Duodenal mucosa (tissue), 2 donors: ENCODE measurements at regions not wholly inside any gene's neighbourhood (a gene's known extent, or its start where the extent isn't known, plus 50 kb on each side); places are given as distances from the start of the nearest gene placed in this dataset.

Experiments used
- H3K27ac ChIP-seq: one replicate; pipeline ENCODE4 v1.7.0; 2013; ENCODE audit warnings: low read depth, low read length
- H3K27me3 ChIP-seq, 2 donors: one replicate each; pipeline ENCODE4 v1.7.0; 2013; ENCODE audit warnings: low read length in 2 of 2, control low read depth in 1 of 2; ENCODE audit not compliant: insufficient read depth in 2 of 2, control insufficient read depth in 1 of 2
- H3K36me3 ChIP-seq, 2 donors: one replicate each; pipeline ENCODE4 v1.7.0; 2013; ENCODE audit warnings: low read length in 2 of 2, control low read depth in 1 of 2; ENCODE audit not compliant: insufficient read depth in 2 of 2, control insufficient read depth in 1 of 2
- H3K4me1 ChIP-seq, 2 donors: one replicate each; pipeline ENCODE4 v1.7.0; 2013; ENCODE audit warnings: low read length in 2 of 2, control low read depth in 1 of 2; ENCODE audit not compliant: insufficient read depth in 2 of 2, control insufficient read depth in 1 of 2
- H3K4me3 ChIP-seq, 2 donors: one replicate each; pipeline ENCODE4 v1.7.0; 2013; ENCODE audit warnings: low read length in 2 of 2, low read depth in 1 of 2
- H3K9ac ChIP-seq, 2 donors: one replicate each; pipeline ENCODE4 v1.7.0; 2013; ENCODE audit warnings: low read length in 2 of 2, low read depth in 1 of 2
- H3K9me3 ChIP-seq, 2 donors: one replicate each; pipeline ENCODE4 v1.7.0; 2013; ENCODE audit warnings: low read length in 2 of 2, control low read depth in 1 of 2; ENCODE audit not compliant: control insufficient read depth in 1 of 2

DNA sequence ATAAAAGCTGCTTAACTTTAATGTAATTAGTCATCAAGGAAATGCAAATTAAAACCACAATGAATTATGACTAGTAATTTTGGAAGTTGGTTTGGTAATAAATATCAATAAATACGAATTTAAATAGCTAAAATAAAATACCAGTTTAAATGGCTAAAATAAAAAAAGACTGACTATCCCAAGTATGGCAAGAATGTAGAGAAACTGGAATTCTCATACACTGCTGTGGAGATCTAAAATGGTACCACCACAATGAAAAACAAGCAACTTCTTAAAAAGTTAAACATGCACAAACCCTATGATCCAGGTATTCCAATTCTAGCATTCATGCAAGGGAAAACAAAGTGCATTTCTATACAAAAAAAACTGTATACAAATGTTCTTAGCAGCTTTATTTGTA lies 382.6 kb upstream of the NR5A2 start:
- Histone ChIP-seq H3K27ac (no peak overlapping the region), H3K9me3 (no peaks in the 10 kb centered on the region), H3K4me1 (peaks cover 0 to 4% of the 10 kb centered on the region in 2 donors), H3K27me3 (no peaks in the 10 kb centered on the region), H3K4me3 (no peak overlapping the region), H3K9ac (no peak overlapping the region), H3K36me3 (no peaks in the 10 kb centered on the region)

DNA sequence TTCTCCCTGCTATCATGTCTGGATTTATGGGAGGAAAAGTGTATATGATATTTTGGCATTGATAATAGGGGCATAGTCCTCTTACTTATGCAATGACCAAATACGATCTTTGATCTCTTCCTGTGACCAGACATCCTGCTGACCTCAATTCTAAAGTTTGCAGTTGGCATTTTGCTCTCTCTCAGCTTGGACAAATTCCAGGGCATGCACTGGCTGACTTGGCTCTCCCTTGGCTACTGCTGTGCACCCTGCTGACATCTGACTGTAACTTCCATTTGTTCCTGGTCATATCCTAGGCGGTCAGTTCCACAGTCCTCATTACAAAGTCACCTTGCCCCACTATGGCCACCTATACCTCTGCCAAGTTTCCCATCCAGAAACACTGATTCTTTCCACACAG lies 380.7 kb upstream of the NR5A2 start:
- Histone ChIP-seq H3K36me3 (no peaks in the 10 kb centered on the region), H3K9me3 (no peaks in the 10 kb centered on the region), H3K27ac (no peak overlapping the region), H3K4me1 (peaks cover 0 to 4% of the 10 kb centered on the region in 2 donors), H3K27me3 (no peaks in the 10 kb centered on the region), H3K4me3 (no peak overlapping the region), H3K9ac (no peak overlapping the region)

DNA sequence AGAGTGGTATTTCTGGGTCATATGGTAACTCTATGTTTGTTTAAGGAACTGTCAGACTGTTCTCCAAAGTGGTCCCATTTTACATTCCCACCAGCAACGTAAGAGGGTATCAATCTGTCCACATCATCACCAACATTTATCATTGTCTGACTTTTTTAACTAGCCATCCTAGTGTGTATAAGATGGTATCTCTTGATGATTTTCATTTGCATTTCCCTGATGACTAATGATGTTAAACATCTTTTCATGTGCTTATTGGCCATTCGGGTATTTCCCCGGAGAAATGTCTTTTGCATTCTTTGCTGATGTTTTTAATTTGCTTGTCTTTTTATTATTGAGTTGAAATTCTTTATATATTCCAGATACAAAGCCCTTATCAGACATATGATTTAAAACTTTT lies 370.1 kb upstream of the NR5A2 start:
- no peaks in the 10 kb centered on the region for H3K4me1 ChIP-seq
- H3K27ac ChIP-seq: no peak overlapping the region
- H3K9ac ChIP-seq: no peak overlapping the region
- H3K4me3 ChIP-seq: no peak overlapping the region
- H3K36me3 ChIP-seq: no peaks in the 10 kb centered on the region
- H3K27me3 ChIP-seq: peaks cover 0 to 5% of the 10 kb centered on the region in 2 donors
- H3K9me3 ChIP-seq: no peaks in the 10 kb centered on the region

DNA sequence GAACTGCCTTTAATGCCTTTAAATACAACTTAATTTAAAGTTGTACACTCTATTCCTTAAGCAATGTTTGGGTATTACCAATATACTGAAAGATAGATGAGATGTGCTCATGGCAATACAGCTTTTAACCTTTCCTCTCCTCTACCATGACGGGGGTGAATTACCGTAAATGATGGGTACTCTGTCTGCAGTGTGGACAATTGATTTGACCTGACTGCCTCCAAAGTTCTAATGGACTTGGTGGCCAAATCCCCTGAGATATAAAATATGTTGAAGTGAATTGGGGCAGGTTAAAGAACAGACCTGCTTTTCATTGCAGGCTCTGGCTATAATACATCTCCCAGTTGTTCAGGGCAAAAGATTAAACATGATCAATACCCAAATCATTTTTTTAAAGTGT lies 367.4 kb upstream of the NR5A2 start:
- no peaks in the 10 kb centered on the region for H3K36me3 ChIP-seq
- no peak overlapping the region for H3K9ac ChIP-seq
- no peaks in the 10 kb centered on the region for H3K4me1 ChIP-seq
- H3K27ac ChIP-seq: no peak overlapping the region
- peaks cover 0 to 5% of the 10 kb centered on the region in 2 donors for H3K27me3 ChIP-seq
- no peaks in the 10 kb centered on the region for H3K9me3 ChIP-seq
- H3K4me3 ChIP-seq: no peak overlapping the region

DNA sequence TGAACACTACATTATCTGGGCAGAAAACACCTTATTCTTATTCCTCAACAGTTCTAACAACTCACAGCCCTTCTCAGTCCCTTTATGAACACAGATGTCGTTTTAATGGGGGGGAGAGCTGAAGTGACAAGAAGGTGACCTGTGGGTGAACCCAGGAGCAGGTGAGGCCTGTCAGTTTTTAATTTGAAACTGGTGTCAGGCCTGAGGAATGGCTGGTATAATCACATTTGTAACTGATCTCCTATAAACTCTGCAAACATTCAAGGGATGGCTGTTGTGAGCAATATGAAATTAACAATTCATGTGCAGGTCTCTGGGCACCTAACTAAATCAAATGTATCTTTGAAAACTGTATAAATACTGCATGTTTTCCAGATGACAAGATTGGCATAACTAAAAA lies 362.1 kb upstream of the NR5A2 start:
- H3K4me1 ChIP-seq: no peaks in the 10 kb centered on the region
- H3K27me3 ChIP-seq: no peaks in the 10 kb centered on the region
- no peak overlapping the region for H3K9ac ChIP-seq
- no peaks in the 10 kb centered on the region for H3K9me3 ChIP-seq
- H3K36me3 ChIP-seq: no peaks in the 10 kb centered on the region
- H3K4me3 ChIP-seq: no peak overlapping the region
- no peak overlapping the region for H3K27ac ChIP-seq

DNA sequence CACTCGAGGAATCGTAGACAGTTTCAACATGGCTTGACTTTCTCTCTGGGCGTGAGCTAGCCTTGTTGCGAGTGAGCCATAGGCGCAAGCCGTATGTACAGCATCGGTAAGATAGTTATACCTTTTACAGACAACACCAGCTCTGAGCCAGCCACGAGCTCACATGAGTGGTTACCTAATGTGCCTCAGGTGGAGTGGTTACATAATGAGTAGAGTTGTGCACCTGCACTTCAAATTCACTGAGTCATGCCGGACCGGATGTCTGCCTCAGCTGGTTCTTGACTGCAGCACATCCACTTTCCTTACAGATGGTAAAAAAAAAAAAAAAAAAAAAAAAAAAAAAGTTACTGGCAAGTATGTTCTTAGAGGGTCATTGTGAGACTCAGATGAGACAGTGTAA lies 360.4 kb upstream of the NR5A2 start:
- H3K4me3 ChIP-seq: no peak overlapping the region
- no peaks in the 10 kb centered on the region for H3K27me3 ChIP-seq
- no peak overlapping the region for H3K9ac ChIP-seq
- H3K9me3 ChIP-seq: peaks cover 0 to 3% of the 10 kb centered on the region in 2 donors
- H3K27ac ChIP-seq: no peak overlapping the region
- no peaks in the 10 kb centered on the region for H3K4me1 ChIP-seq
- no peaks in the 10 kb centered on the region for H3K36me3 ChIP-seq

DNA sequence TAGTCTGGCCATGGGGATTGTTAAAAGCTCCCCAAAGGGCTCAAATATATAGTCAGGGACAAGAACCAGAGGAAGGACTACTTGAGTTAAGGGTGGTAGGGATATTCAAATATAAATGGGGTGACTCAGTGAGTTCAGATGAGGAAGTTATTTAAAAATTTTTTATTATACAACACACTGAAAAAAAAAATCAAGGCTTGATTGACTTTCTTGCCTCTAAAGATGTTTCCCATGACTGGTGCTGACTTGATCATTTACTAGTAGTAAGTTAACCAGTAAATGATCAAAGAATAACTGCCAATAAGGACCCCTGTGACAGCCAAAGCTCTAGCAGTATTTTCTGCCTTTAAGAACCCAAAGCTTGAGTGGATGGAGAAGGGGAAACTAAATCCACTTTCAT lies 357.6 kb upstream of the NR5A2 start:
- Histone ChIP-seq H3K27ac (no peak overlapping the region), H3K4me3 (no peak overlapping the region), H3K9ac (no peak overlapping the region)

DNA sequence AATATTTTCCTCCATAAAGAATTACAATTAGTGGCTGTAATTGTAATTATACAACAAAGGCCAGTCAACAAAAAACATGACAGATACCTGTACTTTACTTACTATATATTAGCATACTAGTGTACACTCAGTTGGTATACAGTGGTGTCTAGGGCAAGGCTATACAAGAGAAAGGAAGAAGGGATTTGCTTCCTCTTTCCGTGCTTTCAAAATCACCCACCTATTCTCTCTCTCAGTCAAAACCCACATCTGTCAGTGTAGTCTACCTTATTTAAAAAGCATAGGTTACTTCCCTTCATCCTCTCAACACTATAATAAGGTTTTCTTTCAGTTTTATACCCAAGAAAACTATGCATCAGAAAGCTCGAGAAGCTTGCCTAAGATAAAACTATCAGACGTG lies 355.8 kb upstream of the NR5A2 start:
- Histone ChIP-seq H3K4me1 (no peaks in the 10 kb centered on the region), H3K27me3 (no peaks in the 10 kb centered on the region), H3K27ac (no peak overlapping the region), H3K4me3 (no peak overlapping the region), H3K9me3 (peaks cover 0 to 3% of the 10 kb centered on the region in 2 donors), H3K36me3 (no peaks in the 10 kb centered on the region), H3K9ac (no peak overlapping the region)

More for the DNA sequence above, 357.6 kb upstream of the NR5A2 start:
- no peaks in the 10 kb centered on the region for H3K4me1 ChIP-seq
- H3K36me3 ChIP-seq: no peaks in the 10 kb centered on the region
- H3K27me3 ChIP-seq: no peaks in the 10 kb centered on the region
- peaks cover 0 to 3% of the 10 kb centered on the region in 2 donors for H3K9me3 ChIP-seq

DNA sequence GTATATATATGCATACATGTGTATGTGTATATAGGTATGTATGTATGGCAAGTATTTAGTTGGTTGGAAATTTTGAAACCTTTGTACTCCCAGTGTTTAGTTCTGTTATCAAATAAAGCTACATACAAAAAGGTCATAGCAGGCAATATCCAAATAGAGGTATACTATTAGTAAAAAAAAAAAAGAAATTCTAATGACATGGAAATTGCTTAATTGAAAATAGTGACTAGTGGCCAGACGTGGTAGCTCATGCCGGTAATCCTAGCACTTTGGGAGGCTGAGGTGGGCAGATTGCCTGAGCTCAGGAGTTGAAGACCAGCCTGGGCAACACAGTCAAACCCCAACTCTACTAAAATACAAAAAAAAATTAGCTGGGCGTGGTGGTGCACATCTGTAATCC lies 351.6 kb upstream of the NR5A2 start:
- Histone ChIP-seq H3K9ac (no peak overlapping the region), H3K4me3 (no peak overlapping the region), H3K4me1 (no peaks in the 10 kb centered on the region), H3K27me3 (no peaks in the 10 kb centered on the region), H3K27ac (no peak overlapping the region), H3K36me3 (no peaks in the 10 kb centered on the region), H3K9me3 (peaks cover 0 to 3% of the 10 kb centered on the region in 2 donors)

DNA sequence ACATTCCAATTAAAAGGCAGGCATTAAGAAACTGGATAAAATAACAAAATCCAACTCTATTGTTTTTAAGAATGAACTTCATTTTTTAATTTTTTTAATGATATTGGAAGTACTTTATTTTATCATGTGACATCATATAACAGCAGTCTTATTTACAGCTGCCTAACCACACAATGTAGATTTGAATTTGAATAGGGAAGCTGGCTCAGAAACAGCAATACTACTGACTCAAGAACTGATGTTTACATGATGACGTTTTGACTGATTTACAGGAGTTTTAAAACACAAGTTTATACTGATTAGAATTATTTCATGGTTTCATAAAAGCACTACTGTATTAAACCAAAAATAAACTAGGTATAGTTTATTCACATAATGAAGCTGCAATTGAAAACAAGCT lies 348.7 kb upstream of the NR5A2 start:
- no peak overlapping the region for H3K4me3 ChIP-seq
- no peak overlapping the region for H3K27ac ChIP-seq
- H3K36me3 ChIP-seq: no peaks in the 10 kb centered on the region
- H3K27me3 ChIP-seq: no peaks in the 10 kb centered on the region
- H3K4me1 ChIP-seq: no peaks in the 10 kb centered on the region
- H3K9me3 ChIP-seq: no peaks in the 10 kb centered on the region
- H3K9ac ChIP-seq: no peak overlapping the region

DNA sequence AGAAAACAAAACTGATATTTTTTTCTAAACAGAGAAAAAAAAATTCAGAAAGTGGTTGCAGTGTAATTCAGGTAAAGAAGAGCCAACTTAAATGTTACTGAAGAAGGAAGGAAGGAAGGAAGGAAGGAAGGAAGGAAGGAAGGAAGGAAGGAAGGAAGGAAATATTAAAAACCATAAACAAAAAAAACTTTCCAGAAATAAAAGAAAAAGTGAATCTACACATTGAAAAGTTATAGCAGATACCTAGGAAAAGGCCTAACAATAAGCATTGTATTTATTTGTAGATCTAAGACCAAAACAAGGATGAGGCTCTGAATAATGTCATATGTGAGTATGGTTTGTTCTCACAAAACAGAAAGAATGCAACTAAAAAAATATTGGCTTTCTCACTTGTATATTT lies 345.4 kb upstream of the NR5A2 start:
- Histone ChIP-seq H3K36me3 (no peaks in the 10 kb centered on the region), H3K4me1 (peaks cover 0 to 8% of the 10 kb centered on the region in 2 donors), H3K4me3 (no peak overlapping the region), H3K27me3 (no peaks in the 10 kb centered on the region), H3K9ac (no peak overlapping the region), H3K9me3 (no peaks in the 10 kb centered on the region), H3K27ac (no peak overlapping the region)
